K562 (cell line): ENCODE measurements at regions not wholly inside any gene's neighbourhood (a gene's known extent, or its start where the extent isn't known, plus 50 kb on each side); places are given as distances from the start of the nearest gene placed in this dataset.

Experiments
- ATAC-seq: fragments of 200-7000 bp; cut with Tn5 transposase; 3 replicates; pipeline ENCODE4 v1.9.1; 2020; ENCODE audit warnings: moderate library complexity
- BruUV-seq: library from RNA; stranded (reverse); fragments of 400-500 nt; replicated peaks from 2 replicates; lab custom pipeline; 2021; lab: Mats Ljungman, UMichigan
- CTCF ChIA-PET: fragments of 300-600 bp; formaldehyde crosslinking; extraction: SDS; loops from one replicate; lab custom pipeline; 2021; ENCODE audit warnings: low intra/inter-chr PET ratio; lab: Yijun Ruan, JAX
- POLR2A ChIA-PET: fragments of 300-600, 350-650 bp; sonication (Branson Sonifier 250); formaldehyde crosslinking; extraction: SDS; loops from one replicate; lab custom pipeline; 2021; ENCODE audit warnings: antibody characterized with exemption, inconsistent platforms; lab: Yijun Ruan, JAX
- DNase-seq, 4 experiments: peaks; one replicate each; pipeline versions ENCODE4 v3.0.0 to v3.0.0-alpha.2; 2011 to 2018; ENCODE audit warnings: low spot score in 3 of 4, mixed read lengths in 3 of 4; ENCODE audit errors: extremely low read depth in 1 of 4
- FAIRE-seq: peaks from 2 replicates; lab custom pipeline; 2011; peaks lifted over from hg19 to GRCh38; lab: Jason Lieb, UNC
- H2AFZ ChIP-seq: 2 replicates; pipeline ENCODE4 v1.6.0; 2011; ENCODE audit warnings: low read depth, low read length, control low read depth, inconsistent platforms
- H3K27ac ChIP-seq: fragments of 200-600 bp; 3 replicates; pipeline ENCODE4 v1.8.0; 2011; ENCODE audit warnings: low read depth, mild to moderate bottlenecking, control low read depth, inconsistent platforms, low read length, moderate library complexity, mixed read lengths; ENCODE audit errors: extremely low read depth
- H3K27me3 ChIP-seq, 2 experiments: fragments of 300-600 bp in 1 of 2; 2 replicates in 1 of 2; 3 replicates in 1 of 2; pipeline versions ENCODE4 v1.6.0 to v1.8.0; 2011; ENCODE audit warnings: inconsistent platforms in 2 of 2, low read length in 2 of 2, mild to moderate bottlenecking in 1 of 2, mixed read lengths in 1 of 2, moderate library complexity in 1 of 2; ENCODE audit not compliant: control insufficient read depth in 2 of 2, insufficient read depth in 2 of 2
- H3K36me3 ChIP-seq: fragments of 300-600 bp; 3 replicates; pipeline ENCODE4 v1.8.0; 2011; ENCODE audit warnings: mild to moderate bottlenecking, low read length, inconsistent platforms; ENCODE audit not compliant: control insufficient read depth, insufficient read depth
- H3K4me1 ChIP-seq, 2 experiments: fragments of 200-600 bp in 1 of 2; replicated peaks in 1 of 2; 2 replicates in 1 of 2; 3 replicates in 1 of 2; pipeline versions ENCODE4 v1.5.1 to v1.8.0; 2011; ENCODE audit warnings: inconsistent platforms in 2 of 2, low read length in 2 of 2, mild to moderate bottlenecking in 1 of 2, mixed read lengths in 1 of 2, moderate library complexity in 1 of 2; ENCODE audit not compliant: control insufficient read depth in 2 of 2, insufficient read depth in 2 of 2
- H3K4me2 ChIP-seq: 2 replicates; pipeline ENCODE4 v1.6.1; 2011; ENCODE audit warnings: low read length, control low read depth, inconsistent platforms, mixed read lengths; ENCODE audit not compliant: insufficient read depth
- H3K4me3 ChIP-seq: fragments of 200-600 bp; sonication (generic), shearing (Covaris generic); 2 replicates; pipeline ENCODE4 v1.5.1; 2016; ENCODE audit warnings: control low read depth, inconsistent platforms
- H3K79me2 ChIP-seq: fragments of 200-600 bp; 3 replicates; pipeline ENCODE4 v1.8.0; 2011; ENCODE audit warnings: low read length, inconsistent platforms; ENCODE audit not compliant: control insufficient read depth, insufficient read depth
- H3K9ac ChIP-seq, 2 experiments: 2 replicates each; pipeline versions ENCODE4 v1.6.0 to v1.6.1; 2011; ENCODE audit warnings: low read depth in 2 of 2, low read length in 2 of 2, control low read depth in 1 of 2, inconsistent platforms in 1 of 2, mild to moderate bottlenecking in 1 of 2, mixed read lengths in 1 of 2; ENCODE audit not compliant: insufficient read depth in 1 of 2
- H3K9me1 ChIP-seq: one replicate; pipeline ENCODE4 v1.6.0; 2011; ENCODE audit warnings: inconsistent platforms, mild to moderate bottlenecking, low read length, moderate library complexity; ENCODE audit not compliant: control insufficient read depth, insufficient read depth
- H3K9me3 ChIP-seq: replicated peaks from 2 replicates; pipeline ENCODE4 v1.5.1; 2011; ENCODE audit warnings: low read depth, low read length, inconsistent platforms; ENCODE audit not compliant: control insufficient read depth, insufficient read depth
- H4K20me1 ChIP-seq: replicated peaks from 2 replicates; pipeline ENCODE4 v1.6.1; 2011; ENCODE audit warnings: low read length, inconsistent platforms, mixed read lengths; ENCODE audit not compliant: control insufficient read depth, insufficient read depth
- ETS2 ChIP-seq: IDR thresholded peaks from 2 replicates; pipeline ENCODE4 v1.6.1; 2016; ENCODE audit warnings: borderline replicate concordance, missing genetic modification characterization, mild to moderate bottlenecking, moderate library complexity, missing compliant biosample characterization; ENCODE audit not compliant: poor library complexity, severe bottlenecking
- FOXP1 ChIP-seq: sonication (generic); formaldehyde crosslinking; IDR thresholded peaks from 2 replicates; pipeline ENCODE4 v1.8.0; 2022; ENCODE audit warnings: mild to moderate bottlenecking, missing genetic modification reagents
- HEY1 ChIP-seq: fragments of 250-450 bp; sonication (Bioruptor Pico); IDR thresholded peaks from 2 replicates; pipeline ENCODE4 v1.5.0; 2020; ENCODE audit warnings: mild to moderate bottlenecking, moderate library complexity, borderline replicate concordance
- MEF2A ChIP-seq: IDR thresholded peaks from 2 replicates; pipeline ENCODE4 v1.6.1; 2011; ENCODE audit warnings: low read depth, mild to moderate bottlenecking, low read length, moderate library complexity; ENCODE audit not compliant: control insufficient read depth
- NFATC3 ChIP-seq: fragments of 450-650 bp; IDR thresholded peaks from 2 replicates; pipeline ENCODE4 v1.6.1; 2017; ENCODE audit warnings: mild to moderate bottlenecking
- RCOR1 ChIP-seq, 2 experiments: IDR thresholded peaks; 2 replicates each; pipeline ENCODE4 v1.6.1; 2012; ENCODE audit warnings: low read depth in 2 of 2, low read length in 2 of 2, borderline replicate concordance in 1 of 2, improper control_type of control experiment in 1 of 2
- SMC3 ChIP-seq: conservative IDR thresholded peaks from 2 replicates; pipeline ENCODE4 v1.6.1; 2011; ENCODE audit warnings: low read depth, low read length, improper control_type of control experiment; ENCODE audit not compliant: insufficient read depth
- SREBF2 ChIP-seq: sonication (generic); formaldehyde crosslinking; IDR thresholded peaks from 2 replicates; pipeline ENCODE4 v1.4.0; 2020; ENCODE audit warnings: mild to moderate bottlenecking, missing genetic modification reagents
- WGBS: fragments of 100-300 bp; shearing (Covaris generic); methylation state at CpG from one replicate; pipeline ENCODE4 v1.1.6; 2016; ENCODE audit warnings: low coverage, mixed read lengths; ENCODE audit not compliant: insufficient coverage; ENCODE audit errors: missing lambda C conversion rate; 5-methylcytosine and 5-hydroxymethylcytosine counted together
- in situ Hi-C: fragments of 300-500 bp; cut with MboI; formaldehyde crosslinking; loops from 4 replicates; pipeline ENCODE4 v1.15.0; 2018; ENCODE audit warnings: inconsistent platforms, mixed read lengths
- intact Hi-C: fragments of 100-400 bp; cut with micrococcal nuclease; formaldehyde crosslinking; loops from 2 replicates; pipeline ENCODE4 v1.14.2; 2022
- TF ChIP-seq, protein P1 (sequence below): fragments of 450-650 bp; IDR thresholded peaks from 2 replicates; pipeline ENCODE4 v1.6.1; 2016; ENCODE audit warnings: mild to moderate bottlenecking

DNA sequence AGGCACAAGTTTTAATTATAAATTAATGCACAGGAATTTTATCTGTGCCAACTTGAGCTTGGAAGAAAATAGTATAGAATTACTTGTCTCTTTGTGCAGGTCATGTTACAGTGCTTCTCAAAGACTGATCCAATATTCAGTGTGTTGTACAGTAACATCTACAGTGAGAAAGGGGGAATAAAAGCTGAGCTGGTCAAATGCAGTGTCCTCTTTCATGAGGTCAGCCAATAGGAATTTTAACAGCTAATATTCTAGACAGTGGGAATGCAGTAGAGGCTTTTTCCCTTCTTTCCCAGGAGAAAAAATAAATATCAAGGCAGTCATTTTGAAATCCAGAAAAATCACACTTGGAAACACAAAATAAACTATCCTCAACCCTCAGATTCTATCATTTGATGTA, 95.7 kb upstream of the ITGA1 start:
- H3K4me2 ChIP-seq, result no peak overlapping the region
- H3K9me3 ChIP-seq, result no peaks in the 10 kb centered on the region
- POLR2A ChIA-PET, result no interaction called here
- TF ChIP-seq SREBF2 (CRISPR knock-in tag), result no peak
- TF ChIP-seq ETS2 (tag), result no peak
- no peak for TF ChIP-seq SMC3
- TF ChIP-seq MEF2A, result no peak
- no peak for TF ChIP-seq NFATC3
- TF ChIP-seq RCOR1 (IDR thresholded peaks at IDR 0.05; ENCODE audit: borderline replicate concordance in 1 of 2, low read depth in 2 of 2, low read length in 2 of 2), result no peak
- TF ChIP-seq HEY1 (CRISPR knock-in tag), result no peak
- FAIRE-seq, result no peak
- H3K4me1 ChIP-seq, result no peaks in the 10 kb centered on the region
- no peak overlapping the region for H3K27ac ChIP-seq
- no peak for DNase-seq
- H3K79me2 ChIP-seq, result no peaks in the 10 kb centered on the region
- in situ Hi-C loops, result no loop called here
- no peak overlapping the region for H2AFZ ChIP-seq
- no peak for ATAC-seq
- no peaks in the 10 kb centered on the region for H3K9me1 ChIP-seq
- BruUV-seq, result no TSS peak
- CTCF ChIA-PET, result no interaction called here
- no peak overlapping the region for H3K9ac ChIP-seq
- intact Hi-C loops, result loop anchor here (5.0 kb wide), 1 partner anchor 225 kb away; no protein-coding TSS in a partner anchor
- H4K20me1 ChIP-seq, result no peaks in the 10 kb centered on the region
- H3K36me3 ChIP-seq, result no peaks in the 10 kb centered on the region
- H3K27me3 ChIP-seq, result no peaks in the 10 kb centered on the region
- no peak overlapping the region for H3K4me3 ChIP-seq

DNA sequence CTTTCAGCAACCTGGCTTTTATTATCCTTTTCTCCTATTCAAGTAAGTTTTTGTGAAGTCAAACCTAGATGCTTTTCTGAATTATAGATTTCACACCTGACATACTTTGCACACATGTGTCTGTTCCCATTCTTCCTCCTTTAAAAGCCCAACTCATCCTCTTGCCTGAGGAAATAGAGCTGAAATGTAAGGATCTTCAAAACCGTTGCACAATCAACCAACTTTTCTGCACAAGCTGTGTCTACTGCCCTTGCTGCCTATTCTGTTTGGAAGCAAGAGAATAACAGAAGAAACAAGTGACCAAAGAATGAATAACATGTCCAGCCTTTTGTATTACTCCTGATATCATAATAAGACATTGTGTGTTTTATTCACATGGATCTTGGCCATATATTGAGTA, 95.1 kb upstream of the ITGA1 start:
- Histone ChIP-seq H3K79me2 (no peaks in the 10 kb centered on the region), H3K4me3 (no peak overlapping the region), H3K9me1 (no peaks in the 10 kb centered on the region), H4K20me1 (no peaks in the 10 kb centered on the region), H3K4me1 (no peaks in the 10 kb centered on the region), H3K4me2 (no peak overlapping the region), H2AFZ (no peak overlapping the region), H3K27ac (no peak overlapping the region), H3K27me3 (no peaks in the 10 kb centered on the region), H3K9me3 (no peaks in the 10 kb centered on the region), H3K36me3 (no peaks in the 10 kb centered on the region), H3K9ac (no peak overlapping the region)
- in situ Hi-C loops, result no loop called here
- CTCF ChIA-PET, result interaction anchor here (0.9 kb wide), 1 partner anchor 223 kb away, joined by 3 read pairs; no protein-coding TSS in a partner anchor
- no peak for TF ChIP-seq FOXP1 (CRISPR knock-in tag)
- TF ChIP-seq, protein P1, sequence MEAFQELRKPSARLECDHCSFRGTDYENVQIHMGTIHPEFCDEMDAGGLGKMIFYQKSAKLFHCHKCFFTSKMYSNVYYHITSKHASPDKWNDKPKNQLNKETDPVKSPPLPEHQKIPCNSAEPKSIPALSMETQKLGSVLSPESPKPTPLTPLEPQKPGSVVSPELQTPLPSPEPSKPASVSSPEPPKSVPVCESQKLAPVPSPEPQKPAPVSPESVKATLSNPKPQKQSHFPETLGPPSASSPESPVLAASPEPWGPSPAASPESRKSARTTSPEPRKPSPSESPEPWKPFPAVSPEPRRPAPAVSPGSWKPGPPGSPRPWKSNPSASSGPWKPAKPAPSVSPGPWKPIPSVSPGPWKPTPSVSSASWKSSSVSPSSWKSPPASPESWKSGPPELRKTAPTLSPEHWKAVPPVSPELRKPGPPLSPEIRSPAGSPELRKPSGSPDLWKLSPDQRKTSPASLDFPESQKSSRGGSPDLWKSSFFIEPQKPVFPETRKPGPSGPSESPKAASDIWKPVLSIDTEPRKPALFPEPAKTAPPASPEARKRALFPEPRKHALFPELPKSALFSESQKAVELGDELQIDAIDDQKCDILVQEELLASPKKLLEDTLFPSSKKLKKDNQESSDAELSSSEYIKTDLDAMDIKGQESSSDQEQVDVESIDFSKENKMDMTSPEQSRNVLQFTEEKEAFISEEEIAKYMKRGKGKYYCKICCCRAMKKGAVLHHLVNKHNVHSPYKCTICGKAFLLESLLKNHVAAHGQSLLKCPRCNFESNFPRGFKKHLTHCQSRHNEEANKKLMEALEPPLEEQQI, result no peak
- POLR2A ChIA-PET, result no interaction called here
- BruUV-seq, result no TSS peak
- WGBS, result 0% methylated on average over 1 of the region's 1 CpG
- ATAC-seq (no peak), DNase-seq (no peak), FAIRE-seq (no peak)
- intact Hi-C loops, result loop anchor here (5.0 kb wide), 1 partner anchor 225 kb away; no protein-coding TSS in a partner anchor
